OCI-LY1 (cell line): ENCODE measurements at regions not wholly inside any gene's neighbourhood (a gene's known extent, or its start where the extent isn't known, plus 50 kb on each side); places are given as distances from the start of the nearest gene placed in this dataset.

Experiments used
- H2AFZ ChIP-seq: fragments of 200-600 bp; sonication (generic), shearing (Covaris generic); 2 replicates; pipeline ENCODE4 v1.6.0; 2014; ENCODE audit warnings: antibody characterized with exemption, mild to moderate bottlenecking, low read length
- H3F3A ChIP-seq: fragments of 200-600 bp; sonication (generic), shearing (Covaris generic); 2 replicates; pipeline ENCODE4 v1.6.0; 2014; ENCODE audit warnings: mild to moderate bottlenecking, antibody characterized with exemption, low read length, moderate library complexity; ENCODE audit not compliant: insufficient read depth
- H3K27ac ChIP-seq: fragments of 200-600 bp; sonication (generic); 2 replicates; pipeline ENCODE4 v1.5.1; 2014; ENCODE audit warnings: low read length, mixed run types, mild to moderate bottlenecking, low read depth; ENCODE audit not compliant: poor library complexity, severe bottlenecking
- H3K27me3 ChIP-seq: fragments of 200-600 bp; sonication (generic); 2 replicates; pipeline ENCODE4 v1.6.0; 2014; ENCODE audit warnings: antibody characterized with exemption, mild to moderate bottlenecking, low read length, moderate library complexity; ENCODE audit not compliant: insufficient read depth
- H3K36me3 ChIP-seq: fragments of 200-600 bp; sonication (generic); 2 replicates; pipeline ENCODE4 v1.6.1; 2014; ENCODE audit warnings: mild to moderate bottlenecking, antibody characterized with exemption, low read length, moderate library complexity, mixed read lengths; ENCODE audit not compliant: insufficient read depth
- H3K4me1 ChIP-seq: fragments of 200-600 bp; sonication (generic); 2 replicates; pipeline ENCODE4 v1.5.1; 2014; ENCODE audit warnings: mild to moderate bottlenecking, low read length, moderate library complexity; ENCODE audit not compliant: insufficient read depth, severe bottlenecking
- H3K4me2 ChIP-seq: fragments of 200-600 bp; sonication (generic), shearing (Covaris generic); 2 replicates; pipeline ENCODE4 v1.6.1; 2014; ENCODE audit warnings: low read length
- H3K4me3 ChIP-seq: fragments of 200-600 bp; sonication (generic); 2 replicates; pipeline ENCODE4 v1.5.1; 2014; ENCODE audit warnings: low read length, low read depth, mild to moderate bottlenecking, mixed read lengths; ENCODE audit not compliant: poor library complexity, severe bottlenecking
- H3K79me2 ChIP-seq: fragments of 200-600 bp; shearing (Covaris generic); 2 replicates; pipeline ENCODE4 v1.6.1; 2016; ENCODE audit warnings: mixed run types, low read length, mixed read lengths; ENCODE audit not compliant: insufficient read depth
- H3K9ac ChIP-seq: fragments of 200-600 bp; sonication (generic), shearing (Covaris generic); 2 replicates; pipeline ENCODE4 v1.6.1; 2014; ENCODE audit warnings: mild to moderate bottlenecking, low read length, mixed read lengths
- H3K9me2 ChIP-seq: fragments of 200-600 bp; sonication (generic), shearing (Covaris generic); 2 replicates; pipeline ENCODE4 v1.6.1; 2014; ENCODE audit warnings: low read depth, mild to moderate bottlenecking, low read length, mixed read lengths
- H3K9me3 ChIP-seq: fragments of 200-600 bp; shearing (Covaris generic); 2 replicates; pipeline ENCODE4 v1.6.1; 2014; ENCODE audit warnings: low read length, mixed read lengths
- H4K20me1 ChIP-seq: fragments of 200-600 bp; sonication (generic), shearing (Covaris generic); 2 replicates; pipeline ENCODE4 v1.6.0; 2016; ENCODE audit warnings: mild to moderate bottlenecking, low read length; ENCODE audit not compliant: insufficient read depth
- EZH2 ChIP-seq: fragments of 200-600 bp; sonication (generic), shearing (Covaris generic); IDR thresholded peaks from 2 replicates; pipeline ENCODE4 v1.8.0; 2017; ENCODE audit warnings: borderline replicate concordance, mixed run types, mild to moderate bottlenecking, antibody characterized with exemption, low read length, moderate library complexity, mixed read lengths
- TF ChIP-seq, protein P1 (sequence below): fragments of 200-600 bp; sonication (generic), shearing (Covaris generic); IDR thresholded peaks from 2 replicates; pipeline ENCODE4 v1.5.1; 2017; ENCODE audit warnings: mild to moderate bottlenecking, antibody characterized with exemption, low read length, moderate library complexity, mixed read lengths

DNA sequence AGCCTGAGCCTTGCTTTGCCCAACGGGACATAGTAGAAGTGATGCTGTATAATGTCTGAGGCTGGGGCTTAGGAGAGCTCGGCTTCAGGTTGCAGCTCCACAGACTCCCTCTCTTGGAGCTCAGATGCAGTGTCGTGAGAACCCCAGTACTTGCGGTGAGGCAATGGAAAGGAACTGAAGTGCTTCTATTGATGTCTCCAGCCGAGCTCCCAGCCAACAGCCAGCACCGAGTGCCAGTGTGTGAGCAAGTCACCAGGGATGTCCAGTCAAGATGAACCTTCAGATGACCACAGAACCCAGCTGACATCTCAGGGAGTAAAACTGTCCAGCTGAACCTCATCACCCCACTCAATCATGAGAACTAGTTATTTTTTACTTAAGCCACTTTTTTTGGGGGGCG, 268.1 kb downstream of the IRF8 start:
- H3K9me2 ChIP-seq, result no peaks in the 10 kb centered on the region
- H2AFZ ChIP-seq, result no peak overlapping the region
- no peaks in the 10 kb centered on the region for H3F3A ChIP-seq
- H3K4me1 ChIP-seq, result no peaks in the 10 kb centered on the region
- TF ChIP-seq, protein P1, sequence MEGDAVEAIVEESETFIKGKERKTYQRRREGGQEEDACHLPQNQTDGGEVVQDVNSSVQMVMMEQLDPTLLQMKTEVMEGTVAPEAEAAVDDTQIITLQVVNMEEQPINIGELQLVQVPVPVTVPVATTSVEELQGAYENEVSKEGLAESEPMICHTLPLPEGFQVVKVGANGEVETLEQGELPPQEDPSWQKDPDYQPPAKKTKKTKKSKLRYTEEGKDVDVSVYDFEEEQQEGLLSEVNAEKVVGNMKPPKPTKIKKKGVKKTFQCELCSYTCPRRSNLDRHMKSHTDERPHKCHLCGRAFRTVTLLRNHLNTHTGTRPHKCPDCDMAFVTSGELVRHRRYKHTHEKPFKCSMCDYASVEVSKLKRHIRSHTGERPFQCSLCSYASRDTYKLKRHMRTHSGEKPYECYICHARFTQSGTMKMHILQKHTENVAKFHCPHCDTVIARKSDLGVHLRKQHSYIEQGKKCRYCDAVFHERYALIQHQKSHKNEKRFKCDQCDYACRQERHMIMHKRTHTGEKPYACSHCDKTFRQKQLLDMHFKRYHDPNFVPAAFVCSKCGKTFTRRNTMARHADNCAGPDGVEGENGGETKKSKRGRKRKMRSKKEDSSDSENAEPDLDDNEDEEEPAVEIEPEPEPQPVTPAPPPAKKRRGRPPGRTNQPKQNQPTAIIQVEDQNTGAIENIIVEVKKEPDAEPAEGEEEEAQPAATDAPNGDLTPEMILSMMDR, result no peak
- no peak for TF ChIP-seq EZH2
- H3K9ac ChIP-seq, result no peak overlapping the region
- H3K4me3 ChIP-seq, result no peak overlapping the region
- H3K27ac ChIP-seq, result no peak overlapping the region
- no peaks in the 10 kb centered on the region for H3K79me2 ChIP-seq
- peaks cover 9% of the 10 kb centered on the region; the same call in 1 of the 2 replicates for H3K9me3 ChIP-seq
- H3K4me2 ChIP-seq, result no peak overlapping the region
- H4K20me1 ChIP-seq, result no peaks in the 10 kb centered on the region
- H3K27me3 ChIP-seq, result no peaks in the 10 kb centered on the region
- H3K36me3 ChIP-seq, result no peaks in the 10 kb centered on the region

DNA sequence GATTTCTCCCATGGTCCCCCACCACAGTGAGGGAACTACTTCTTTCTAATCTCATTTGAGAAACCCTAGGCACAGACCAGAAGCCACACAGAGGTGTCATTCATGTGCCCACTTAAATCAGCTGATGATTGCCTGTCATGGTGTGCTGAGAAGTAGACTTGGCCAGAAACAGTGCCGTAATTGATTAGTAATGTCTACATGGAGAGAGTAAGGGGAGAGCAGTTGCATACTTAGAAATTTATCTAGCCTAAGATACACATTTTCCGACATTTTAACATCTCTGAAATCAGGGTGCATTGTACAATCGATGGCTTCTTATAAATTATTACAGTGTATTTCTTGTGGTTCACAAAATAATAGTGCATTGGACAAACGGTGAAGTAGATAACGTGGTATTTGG, 271.8 kb downstream of the IRF8 start:
- H3K27me3 ChIP-seq, result no peaks in the 10 kb centered on the region
- H4K20me1 ChIP-seq, result no peaks in the 10 kb centered on the region
- H3F3A ChIP-seq, result no peaks in the 10 kb centered on the region
- H3K9me3 ChIP-seq, result peaks cover 6% of the 10 kb centered on the region; the same call in 1 of the 2 replicates
- H3K9ac ChIP-seq, result no peak overlapping the region
- no peak overlapping the region for H3K27ac ChIP-seq
- no peak for TF ChIP-seq EZH2
- TF ChIP-seq, protein P1, result no peak
- no peak overlapping the region for H3K4me2 ChIP-seq
- H3K36me3 ChIP-seq, result no peaks in the 10 kb centered on the region
- no peaks in the 10 kb centered on the region for H3K4me1 ChIP-seq
- no peaks in the 10 kb centered on the region for H3K9me2 ChIP-seq
- H3K4me3 ChIP-seq, result no peak overlapping the region
- no peaks in the 10 kb centered on the region for H3K79me2 ChIP-seq
- H2AFZ ChIP-seq, result no peak overlapping the region

DNA sequence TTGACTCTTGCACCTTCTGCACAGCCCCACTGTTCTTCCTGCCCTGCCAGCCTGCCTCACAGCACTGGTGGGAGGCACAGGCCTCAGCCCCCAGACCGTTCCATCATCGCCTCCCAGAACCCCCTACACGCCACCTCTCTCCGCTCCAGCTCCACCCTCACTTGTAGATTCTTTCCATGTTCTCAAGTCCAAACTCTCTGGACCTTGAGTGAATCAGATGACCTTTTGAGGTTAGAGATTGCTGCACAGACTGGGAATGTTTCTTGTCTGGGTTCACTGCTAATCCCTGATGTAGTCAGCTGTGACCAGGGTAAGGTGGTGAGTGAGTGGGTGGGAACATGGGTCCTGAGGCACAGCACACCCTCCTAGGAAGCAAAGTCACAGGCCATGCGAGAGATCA, 272.4 kb downstream of the IRF8 start:
- no peaks in the 10 kb centered on the region for H3K79me2 ChIP-seq
- H3K9me3 ChIP-seq, result peaks cover 2% of the 10 kb centered on the region; the same call in 1 of the 2 replicates
- no peaks in the 10 kb centered on the region for H3K36me3 ChIP-seq
- H4K20me1 ChIP-seq, result no peaks in the 10 kb centered on the region
- no peaks in the 10 kb centered on the region for H3K27me3 ChIP-seq
- no peak overlapping the region for H3K9ac ChIP-seq
- no peaks in the 10 kb centered on the region for H3K9me2 ChIP-seq
- no peak for TF ChIP-seq EZH2
- TF ChIP-seq, protein P1, result no peak
- H2AFZ ChIP-seq, result no peak overlapping the region
- H3K4me3 ChIP-seq, result no peak overlapping the region
- no peaks in the 10 kb centered on the region for H3K4me1 ChIP-seq
- H3K4me2 ChIP-seq, result no peak overlapping the region
- no peak overlapping the region for H3K27ac ChIP-seq
- H3F3A ChIP-seq, result no peaks in the 10 kb centered on the region
